ENCODE measurements at regions not wholly inside any gene's neighbourhood (a gene's known extent, or its start where the extent isn't known, plus 50 kb on each side); places are given as distances from the start of the nearest gene placed in this dataset.

- TF ChIP-seq, protein P1, sequence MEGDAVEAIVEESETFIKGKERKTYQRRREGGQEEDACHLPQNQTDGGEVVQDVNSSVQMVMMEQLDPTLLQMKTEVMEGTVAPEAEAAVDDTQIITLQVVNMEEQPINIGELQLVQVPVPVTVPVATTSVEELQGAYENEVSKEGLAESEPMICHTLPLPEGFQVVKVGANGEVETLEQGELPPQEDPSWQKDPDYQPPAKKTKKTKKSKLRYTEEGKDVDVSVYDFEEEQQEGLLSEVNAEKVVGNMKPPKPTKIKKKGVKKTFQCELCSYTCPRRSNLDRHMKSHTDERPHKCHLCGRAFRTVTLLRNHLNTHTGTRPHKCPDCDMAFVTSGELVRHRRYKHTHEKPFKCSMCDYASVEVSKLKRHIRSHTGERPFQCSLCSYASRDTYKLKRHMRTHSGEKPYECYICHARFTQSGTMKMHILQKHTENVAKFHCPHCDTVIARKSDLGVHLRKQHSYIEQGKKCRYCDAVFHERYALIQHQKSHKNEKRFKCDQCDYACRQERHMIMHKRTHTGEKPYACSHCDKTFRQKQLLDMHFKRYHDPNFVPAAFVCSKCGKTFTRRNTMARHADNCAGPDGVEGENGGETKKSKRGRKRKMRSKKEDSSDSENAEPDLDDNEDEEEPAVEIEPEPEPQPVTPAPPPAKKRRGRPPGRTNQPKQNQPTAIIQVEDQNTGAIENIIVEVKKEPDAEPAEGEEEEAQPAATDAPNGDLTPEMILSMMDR (IDR thresholded peaks at IDR 0.05) = no peak
Observed at GRCh38 chr9:79353856-79354520, 217.8 kb upstream of the TLE4 start.

DNA sequence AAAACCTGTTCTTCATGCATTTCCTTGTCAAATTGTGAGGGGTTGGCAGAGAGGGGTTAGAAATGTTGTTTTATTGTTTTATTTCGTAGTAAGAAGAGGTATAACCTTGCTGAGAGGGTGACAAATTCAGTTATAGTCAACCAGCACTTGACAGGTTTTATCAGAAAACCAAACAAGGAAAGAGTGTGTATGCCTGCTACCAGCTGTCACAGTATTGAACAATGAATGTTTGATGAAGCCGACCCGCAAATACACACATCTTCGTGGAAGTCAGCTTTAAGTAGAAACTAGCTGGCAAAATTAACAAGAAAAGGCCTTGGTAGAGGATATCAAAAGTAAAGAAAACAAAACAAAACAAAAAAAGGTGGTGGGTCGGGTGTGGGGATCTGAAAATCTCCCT is 214.6 kb upstream of the TLE4 start:
- TF ChIP-seq, protein P1 (IDR thresholded peaks at IDR 0.05) = no peak

DNA sequence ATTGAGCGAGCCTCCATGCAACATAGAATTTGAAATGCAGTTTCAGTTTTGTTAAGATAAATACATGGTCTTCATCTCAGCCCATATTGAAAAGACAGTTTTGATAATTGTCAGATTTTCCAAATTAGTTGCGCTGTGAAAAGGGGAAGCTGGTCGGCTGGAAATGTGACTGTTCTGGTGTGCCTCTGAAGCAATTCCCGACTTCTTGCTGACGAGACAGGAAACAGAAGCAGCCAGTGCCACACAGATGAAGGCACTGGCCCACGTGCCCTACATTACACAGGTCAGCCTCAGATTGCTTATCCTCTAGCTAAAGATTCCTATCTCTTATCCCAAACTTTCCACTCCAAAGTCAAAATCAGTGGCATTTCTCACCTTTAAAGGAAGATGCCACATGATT is 214.1 kb upstream of the TLE4 start:
- TF ChIP-seq, protein P1 (IDR thresholded peaks at IDR 0.05) = no peak

- TF ChIP-seq, protein P1 (IDR thresholded peaks at IDR 0.05) = no peak
Observed at GRCh38 chr9:79360387-79361347, 211.1 kb upstream of the TLE4 start.

- TF ChIP-seq, protein P1 (IDR thresholded peaks at IDR 0.05) = no peak
Observed at GRCh38 chr9:79362100-79363081, 209.4 kb upstream of the TLE4 start.

- TF ChIP-seq, protein P1 (IDR thresholded peaks at IDR 0.05) = no peak
Observed at GRCh38 chr9:79369676-79370075, 202.1 kb upstream of the TLE4 start.

- TF ChIP-seq, protein P1 (IDR thresholded peaks at IDR 0.05) = no peak
Observed at GRCh38 chr9:79371301-79371700, 200.5 kb upstream of the TLE4 start.

Data from LNCAP (cell line).